ENCODE measurements at regions not wholly inside any gene's neighbourhood (a gene's known extent, or its start where the extent isn't known, plus 50 kb on each side); places are given as distances from the start of the nearest gene placed in this dataset.

DNA sequence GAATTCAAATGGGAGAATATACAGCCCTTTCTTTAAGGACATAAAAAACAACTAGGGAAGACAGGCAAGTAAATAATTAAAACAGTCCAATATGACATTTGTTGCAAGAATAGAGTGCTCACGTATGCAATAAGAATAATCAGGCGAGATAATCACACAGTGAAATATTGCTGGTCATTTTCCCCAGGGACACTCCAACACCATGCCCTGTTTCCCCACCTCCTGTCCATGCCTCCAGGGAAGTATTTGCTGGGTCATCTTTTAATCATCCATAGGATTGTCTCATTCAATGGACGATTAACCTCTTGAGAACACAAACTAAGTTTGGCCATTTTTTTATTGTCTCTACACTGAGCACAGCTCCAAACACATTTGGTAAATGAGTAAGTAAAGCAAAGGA lies 472.9 kb downstream of the C6orf118 start:
- H4K20me1 ChIP-seq (ENCODE audit: low read depth, low read length): no peaks in the 10 kb centered on the region
- no peak overlapping the region for H3K4me2 ChIP-seq (ENCODE audit: low read depth, low read length, poor library complexity, severe bottlenecking)
- H3K36me3 ChIP-seq (ENCODE audit: low read length): no peaks in the 10 kb centered on the region
- no peaks in the 10 kb centered on the region for H3K9me2 ChIP-seq (replicated peaks; ENCODE audit: insufficient read depth, low read length)
- H3F3A ChIP-seq (ENCODE audit: insufficient read depth): no peaks in the 10 kb centered on the region
- no peaks in the 10 kb centered on the region for H3K27me3 ChIP-seq (ENCODE audit: low read length)
- no peak overlapping the region for H3K4me3 ChIP-seq (ENCODE audit: insufficient read depth, low read length, poor library complexity, severe bottlenecking)
- H3K79me2 ChIP-seq (ENCODE audit: insufficient read depth, low read length): no peaks in the 10 kb centered on the region
- no peaks in the 10 kb centered on the region for H3K9me3 ChIP-seq (ENCODE audit: insufficient read depth, low read length)
- TF ChIP-seq, protein P1, sequence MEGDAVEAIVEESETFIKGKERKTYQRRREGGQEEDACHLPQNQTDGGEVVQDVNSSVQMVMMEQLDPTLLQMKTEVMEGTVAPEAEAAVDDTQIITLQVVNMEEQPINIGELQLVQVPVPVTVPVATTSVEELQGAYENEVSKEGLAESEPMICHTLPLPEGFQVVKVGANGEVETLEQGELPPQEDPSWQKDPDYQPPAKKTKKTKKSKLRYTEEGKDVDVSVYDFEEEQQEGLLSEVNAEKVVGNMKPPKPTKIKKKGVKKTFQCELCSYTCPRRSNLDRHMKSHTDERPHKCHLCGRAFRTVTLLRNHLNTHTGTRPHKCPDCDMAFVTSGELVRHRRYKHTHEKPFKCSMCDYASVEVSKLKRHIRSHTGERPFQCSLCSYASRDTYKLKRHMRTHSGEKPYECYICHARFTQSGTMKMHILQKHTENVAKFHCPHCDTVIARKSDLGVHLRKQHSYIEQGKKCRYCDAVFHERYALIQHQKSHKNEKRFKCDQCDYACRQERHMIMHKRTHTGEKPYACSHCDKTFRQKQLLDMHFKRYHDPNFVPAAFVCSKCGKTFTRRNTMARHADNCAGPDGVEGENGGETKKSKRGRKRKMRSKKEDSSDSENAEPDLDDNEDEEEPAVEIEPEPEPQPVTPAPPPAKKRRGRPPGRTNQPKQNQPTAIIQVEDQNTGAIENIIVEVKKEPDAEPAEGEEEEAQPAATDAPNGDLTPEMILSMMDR (IDR thresholded peaks at IDR 0.05; ENCODE audit: insufficient read depth, low read length, poor library complexity, severe bottlenecking): no peak
- no peak for TF ChIP-seq EZH2phosphoT487 (conservative IDR thresholded peaks at IDR 0.05; ENCODE audit: low read length)
- no peak overlapping the region for H2AFZ ChIP-seq (ENCODE audit: low read depth, low read length, severe bottlenecking)
- H3K9ac ChIP-seq (ENCODE audit: low read length): no peak overlapping the region
- no peak overlapping the region for H3K27ac ChIP-seq (ENCODE audit: low read depth, low read length)

DNA sequence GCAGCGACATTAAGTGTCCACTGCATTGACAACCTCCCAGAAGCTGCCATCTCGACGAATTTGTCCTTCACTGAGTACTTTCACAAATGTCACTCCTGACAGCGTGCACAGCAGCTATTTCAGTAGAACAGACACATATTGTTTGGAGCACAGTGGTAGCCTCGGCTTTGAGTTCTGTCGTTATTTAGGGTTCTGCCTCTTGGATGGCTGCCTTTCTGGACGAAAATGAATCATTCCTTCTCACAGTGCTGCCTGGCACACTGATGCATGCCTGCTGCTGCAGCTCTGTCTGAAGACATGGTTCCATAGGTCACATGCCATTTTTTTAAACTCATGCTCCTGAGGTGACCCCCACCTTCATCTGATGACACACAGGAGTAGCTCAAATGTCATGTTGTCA lies 477.0 kb downstream of the C6orf118 start:
- Histone ChIP-seq H3K4me2 (ENCODE audit: low read depth, low read length, poor library complexity, severe bottlenecking) (no peak overlapping the region), H4K20me1 (ENCODE audit: low read depth, low read length) (no peaks in the 10 kb centered on the region), H3K9me3 (ENCODE audit: insufficient read depth, low read length) (no peaks in the 10 kb centered on the region), H3K27ac (ENCODE audit: low read depth, low read length) (no peak overlapping the region), H3K4me3 (ENCODE audit: insufficient read depth, low read length, poor library complexity, severe bottlenecking) (no peak overlapping the region), H3F3A (ENCODE audit: insufficient read depth) (no peaks in the 10 kb centered on the region), H3K36me3 (ENCODE audit: low read length) (no peaks in the 10 kb centered on the region), H3K9me2 (replicated peaks; ENCODE audit: insufficient read depth, low read length) (no peaks in the 10 kb centered on the region), H3K79me2 (ENCODE audit: insufficient read depth, low read length) (no peaks in the 10 kb centered on the region), H3K9ac (ENCODE audit: low read length) (no peak overlapping the region), H3K27me3 (ENCODE audit: low read length) (no peaks in the 10 kb centered on the region), H2AFZ (ENCODE audit: low read depth, low read length, severe bottlenecking) (no peak overlapping the region)
- TF ChIP-seq EZH2phosphoT487 (conservative IDR thresholded peaks at IDR 0.05; ENCODE audit: low read length): no peak
- TF ChIP-seq, protein P1 (IDR thresholded peaks at IDR 0.05; ENCODE audit: insufficient read depth, low read length, poor library complexity, severe bottlenecking): no peak

DNA sequence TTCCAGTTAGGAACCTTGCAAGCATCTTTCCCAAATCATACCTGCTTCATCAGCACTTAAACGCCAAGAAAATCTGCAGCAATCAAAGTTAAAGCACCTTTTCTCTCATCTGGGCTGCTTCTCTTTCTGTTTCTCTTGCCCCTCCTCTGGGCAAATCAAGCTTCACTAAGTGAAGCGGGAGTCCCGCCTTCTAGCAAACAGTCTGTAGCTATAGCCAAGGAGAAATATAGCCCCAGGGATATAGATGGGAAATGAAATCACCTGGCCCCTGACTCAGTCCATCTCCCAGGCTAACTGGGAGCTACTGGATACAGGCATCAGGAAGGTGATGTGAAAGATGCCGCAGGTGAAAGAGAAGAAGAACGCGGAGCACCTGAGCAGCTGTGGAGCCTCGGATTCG lies 481.9 kb downstream of the C6orf118 start:
- no peak overlapping the region for H2AFZ ChIP-seq (ENCODE audit: low read depth, low read length, severe bottlenecking)
- no peaks in the 10 kb centered on the region for H3K27me3 ChIP-seq (ENCODE audit: low read length)
- no peaks in the 10 kb centered on the region for H3K79me2 ChIP-seq (ENCODE audit: insufficient read depth, low read length)
- H3K9me3 ChIP-seq (ENCODE audit: insufficient read depth, low read length): no peaks in the 10 kb centered on the region
- H3K27ac ChIP-seq (ENCODE audit: low read depth, low read length): no peak overlapping the region
- no peak overlapping the region for H3K9ac ChIP-seq (ENCODE audit: low read length)
- no peaks in the 10 kb centered on the region for H3K9me2 ChIP-seq (replicated peaks; ENCODE audit: insufficient read depth, low read length)
- no peak overlapping the region for H3K4me3 ChIP-seq (ENCODE audit: insufficient read depth, low read length, poor library complexity, severe bottlenecking)
- H3F3A ChIP-seq (ENCODE audit: insufficient read depth): no peaks in the 10 kb centered on the region
- no peaks in the 10 kb centered on the region for H4K20me1 ChIP-seq (ENCODE audit: low read depth, low read length)
- H3K4me2 ChIP-seq (ENCODE audit: low read depth, low read length, poor library complexity, severe bottlenecking): no peak overlapping the region
- TF ChIP-seq EZH2phosphoT487 (conservative IDR thresholded peaks at IDR 0.05; ENCODE audit: low read length): no peak
- TF ChIP-seq, protein P1 (IDR thresholded peaks at IDR 0.05; ENCODE audit: insufficient read depth, low read length, poor library complexity, severe bottlenecking): no peak
- no peaks in the 10 kb centered on the region for H3K36me3 ChIP-seq (ENCODE audit: low read length)
